ENCODE measurements at regions not wholly inside any gene's neighbourhood (a gene's known extent, or its start where the extent isn't known, plus 50 kb on each side); places are given as distances from the start of the nearest gene placed in this dataset.

- peaks cover 2% of the 10 kb centered on the region for H3K27me3 Mint-ChIP-seq (ENCODE audit: low read depth)
- POLR2A ChIA-PET, result no interaction called here
- DNase-seq (ENCODE audit: low spot score) (no peak), ATAC-seq (no peak)
- peaks cover 10% of the 10 kb centered on the region for H3K4me1 Mint-ChIP-seq
- CTCF ChIA-PET, result no interaction called here
- H3K27ac Mint-ChIP-seq, result no peak overlapping the region
- no peak overlapping the region for H3K4me3 Mint-ChIP-seq
- peaks cover 8% of the 10 kb centered on the region for H3K36me3 Mint-ChIP-seq
- no peak for TF ChIP-seq ZNF121 (CRISPR knock-in tag; IDR thresholded peaks at IDR 0.05)
- peaks cover 12% of the 10 kb centered on the region for H3K9me3 Mint-ChIP-seq
Measured at GRCh38 chr6:208938-209337, 83.3 kb upstream of the DUSP22 start.

- Mint-ChIP-seq H3K4me1 (peaks cover 10% of the 10 kb centered on the region), H3K9me3 (peaks cover 18% of the 10 kb centered on the region), H3K27me3 (ENCODE audit: low read depth) (peaks cover 2% of the 10 kb centered on the region), H3K36me3 (peaks cover 12% of the 10 kb centered on the region), H3K4me3 (no peak overlapping the region), H3K27ac (no peak overlapping the region)
- TF ChIP-seq FOXJ3 (CRISPR knock-in tag; IDR thresholded peaks at IDR 0.05; ENCODE audit: borderline replicate concordance), result no peak
- DNase-seq (ENCODE audit: low spot score) (no peak), ATAC-seq (no peak)
- ChIA-PET POLR2A (no interaction called here), CTCF (no interaction called here)
Measured at GRCh38 chr6:209432-210103, 82.7 kb upstream of the DUSP22 start.

GRCh38 chr6:210104-210456 is 82.2 kb upstream of the DUSP22 start:
- ChIA-PET CTCF (no interaction called here), POLR2A (no interaction called here)
- H3K9me3 Mint-ChIP-seq, result peaks cover 23% of the 10 kb centered on the region
- H3K27ac Mint-ChIP-seq, result no peak overlapping the region
- ATAC-seq, result no peak
- peaks cover 14% of the 10 kb centered on the region for H3K36me3 Mint-ChIP-seq
- H3K4me1 Mint-ChIP-seq, result peaks cover 10% of the 10 kb centered on the region
- TF ChIP-seq ATF6 (CRISPR knock-in tag; IDR thresholded peaks at IDR 0.05) (no peak), E2F5 (CRISPR knock-in tag; IDR thresholded peaks at IDR 0.05) (no peak), ZNF138 (CRISPR knock-in tag; conservative IDR thresholded peaks at IDR 0.05) (no peak), RORB (CRISPR knock-in tag; IDR thresholded peaks at IDR 0.05) (no peak), ARID4B (CRISPR knock-in tag; IDR thresholded peaks at IDR 0.05; ENCODE audit: borderline replicate concordance) (no peak)
- no peak overlapping the region for H3K4me3 Mint-ChIP-seq
- peaks cover 2% of the 10 kb centered on the region for H3K27me3 Mint-ChIP-seq (ENCODE audit: low read depth)
- no peak for DNase-seq (ENCODE audit: low spot score)

- DNase-seq (ENCODE audit: low spot score) (no peak), ATAC-seq (no peak)
- ChIA-PET POLR2A (no interaction called here), CTCF (no interaction called here)
- Mint-ChIP-seq H3K27ac (no peak overlapping the region), H3K4me3 (no peak overlapping the region), H3K9me3 (peaks cover 24% of the 10 kb centered on the region), H3K4me1 (peaks cover 10% of the 10 kb centered on the region), H3K36me3 (peaks cover 14% of the 10 kb centered on the region), H3K27me3 (ENCODE audit: low read depth) (peaks cover 2% of the 10 kb centered on the region)
- TF ChIP-seq ZNF138 (CRISPR knock-in tag; conservative IDR thresholded peaks at IDR 0.05) (no peak), SMAD3 (CRISPR knock-in tag; IDR thresholded peaks at IDR 0.05; ENCODE audit: borderline replicate concordance) (no peak), GTF2I (CRISPR knock-in tag; conservative IDR thresholded peaks at IDR 0.05) (no peak), EMX1 (CRISPR knock-in tag; IDR thresholded peaks at IDR 0.05) (no peak), HMGA2 (CRISPR knock-in tag; IDR thresholded peaks at IDR 0.05) (no peak)
Measured at GRCh38 chr6:210778-211374, 81.4 kb upstream of the DUSP22 start.
